LoVo (cell line): ENCODE measurements at regions not wholly inside any gene's neighbourhood (a gene's known extent, or its start where the extent isn't known, plus 50 kb on each side); places are given as distances from the start of the nearest gene placed in this dataset.
"Not testable (repeated sequence)": the region's sequence is repeated elsewhere in the genome, so short reads cannot be mapped to it uniquely, and the experiment has no call there.

Experiments
- DNase-seq: peaks from one replicate; pipeline ENCODE4 v3.0.0-alpha.2; 2016; ENCODE audit warnings: low spot score

DNA sequence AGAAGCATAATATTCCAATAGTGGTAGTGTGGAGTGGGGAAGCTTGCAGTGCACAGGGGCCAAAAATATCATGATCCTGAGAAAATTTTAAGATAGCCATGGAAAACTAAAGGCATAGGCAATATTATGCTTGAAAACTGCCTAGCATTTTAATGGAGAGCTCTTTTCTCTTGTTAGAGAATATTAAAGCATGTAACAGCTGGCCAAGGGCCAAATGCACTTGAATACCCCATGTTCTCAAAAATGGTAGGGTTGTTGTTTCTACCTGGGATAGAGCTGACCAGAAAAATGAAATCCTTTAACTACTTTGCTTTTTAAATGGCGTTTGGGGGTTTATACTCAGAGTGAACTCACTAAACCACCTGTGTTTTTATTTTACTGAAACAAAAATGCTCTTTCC, 739.6 kb upstream of the SLIT2 start:
- no peak for DNase-seq

DNA sequence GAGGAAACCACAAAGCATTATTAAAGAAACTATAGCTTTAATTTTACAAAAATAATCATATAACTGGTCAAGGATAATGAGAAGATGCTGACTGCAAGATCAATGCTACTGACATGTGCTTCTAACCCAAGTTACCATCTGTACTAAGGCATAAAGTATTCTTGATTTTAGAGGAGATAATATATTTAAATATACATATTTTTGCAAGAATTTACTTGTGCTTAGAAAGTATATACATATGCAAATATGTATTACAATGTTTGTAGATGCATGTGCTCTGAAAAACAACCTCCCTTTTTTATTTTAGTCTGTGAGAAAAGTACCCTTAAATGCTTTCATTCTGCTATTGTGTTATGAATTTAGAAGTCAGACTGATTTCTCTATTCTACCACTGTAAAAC, 740.7 kb upstream of the SLIT2 start:
- no peak for DNase-seq

DNA sequence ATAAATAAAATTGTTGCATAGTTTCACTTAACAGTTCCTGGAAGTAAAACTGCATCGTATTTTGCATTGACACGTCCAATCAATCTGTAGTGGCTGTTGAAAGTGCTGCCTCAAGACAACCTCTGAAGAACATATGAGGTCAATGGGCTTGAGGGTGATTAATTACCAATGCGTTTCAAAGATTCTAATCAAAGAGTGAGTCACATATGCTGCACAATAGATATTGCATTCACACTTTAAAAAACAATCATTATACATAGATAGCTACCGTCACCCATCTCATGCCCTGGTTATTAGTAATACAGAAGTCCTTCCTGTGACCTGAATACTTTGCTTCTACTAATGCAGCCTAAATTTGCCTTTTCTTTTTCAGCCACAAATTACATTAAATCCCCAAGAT, 743.3 kb upstream of the SLIT2 start:
- DNase-seq = no peak

DNA sequence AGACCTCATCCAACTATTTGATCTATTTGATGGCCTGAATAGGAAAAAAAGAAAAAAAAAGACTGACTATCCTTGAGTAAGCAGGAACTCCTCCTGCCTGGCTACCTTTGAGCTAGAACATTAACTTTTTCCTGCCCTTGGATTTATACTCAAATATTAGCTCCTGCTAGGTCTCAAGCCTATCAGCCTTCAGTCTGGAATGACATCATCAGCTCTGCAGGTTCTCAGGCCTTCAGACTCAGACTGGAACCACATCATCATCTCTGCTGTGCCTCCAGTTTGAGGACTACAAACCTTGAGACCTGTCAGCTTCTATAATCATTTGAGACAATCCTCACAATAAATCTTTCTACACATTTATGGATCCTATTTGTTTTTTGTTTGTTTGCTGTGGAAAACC, 754.0 kb upstream of the SLIT2 start:
- DNase-seq = no peak

DNA sequence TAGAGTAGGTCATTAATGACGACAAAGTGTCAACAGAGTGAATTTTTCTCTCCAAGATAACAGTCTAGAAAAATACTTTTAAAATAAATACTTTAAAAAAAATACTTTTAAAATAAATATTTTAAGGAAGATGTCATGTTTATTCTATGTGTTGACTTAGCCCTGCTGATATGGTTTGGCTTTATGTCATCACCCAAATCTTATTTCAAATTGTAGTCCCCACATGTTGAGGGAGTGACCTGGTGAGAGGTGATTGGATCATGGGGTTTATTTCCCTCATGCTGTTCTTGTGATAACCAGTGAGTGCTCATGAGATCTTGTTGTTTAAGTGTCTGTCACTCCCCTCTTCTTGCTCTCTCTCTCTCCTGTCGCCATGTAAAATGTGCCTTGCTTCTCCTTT, 754.9 kb upstream of the SLIT2 start:
- DNase-seq = no peak

DNA sequence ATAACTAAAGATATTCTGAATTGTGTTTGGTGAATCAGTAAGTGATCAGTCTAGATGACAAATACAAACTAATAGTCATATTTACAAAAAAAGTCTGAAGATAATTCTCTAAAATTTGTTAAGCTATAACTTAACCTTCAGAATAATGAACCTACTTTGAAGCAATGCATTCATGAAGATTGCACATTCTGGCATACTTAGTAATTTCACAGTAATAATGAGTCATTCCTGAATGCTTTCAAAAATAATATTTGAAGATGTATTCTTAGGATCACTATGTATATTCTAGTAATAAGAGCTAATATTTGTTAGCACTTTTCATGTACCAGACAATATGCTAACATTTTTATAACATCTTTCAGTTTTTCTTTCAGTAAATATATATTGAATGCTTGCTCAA, 756.7 kb upstream of the SLIT2 start:
- no peak for DNase-seq

DNA sequence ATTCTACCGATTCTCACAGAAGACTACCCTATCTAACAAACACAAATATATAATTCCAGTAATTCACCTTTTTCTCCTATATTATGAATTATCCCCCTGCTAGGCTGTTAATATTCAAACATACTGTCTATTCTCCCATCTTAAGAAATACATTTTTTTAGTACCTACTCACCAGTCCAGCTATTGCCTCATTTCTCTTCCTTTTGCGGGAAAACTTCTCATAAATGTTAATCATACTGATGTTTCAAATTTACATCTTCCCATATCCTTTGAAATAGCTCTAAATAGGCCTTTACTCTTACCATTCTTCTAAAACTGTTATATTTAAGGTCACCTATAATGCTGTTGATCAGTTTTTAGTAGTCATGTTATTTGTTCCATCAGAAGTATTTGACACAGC, 759.1 kb upstream of the SLIT2 start:
- DNase-seq = no peak

DNA sequence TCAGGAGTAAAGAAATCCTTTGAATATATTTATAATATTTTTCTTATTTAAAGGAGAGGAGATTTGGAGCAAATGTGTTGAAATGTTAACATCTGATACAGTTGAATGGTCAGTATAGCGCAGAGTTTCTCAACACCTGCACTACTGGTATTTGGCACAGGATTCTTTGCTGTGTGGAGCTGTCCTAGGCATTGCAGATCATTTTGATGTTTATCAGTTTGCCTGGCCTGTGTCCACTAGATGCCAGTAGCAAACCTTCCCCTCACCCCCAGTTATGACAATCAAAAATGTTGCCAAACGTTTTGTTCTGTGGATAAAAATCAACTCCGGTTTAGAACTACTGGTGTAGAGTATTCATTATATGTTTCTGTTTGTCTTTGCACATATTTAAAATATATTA, 765.3 kb upstream of the SLIT2 start:
- no peak for DNase-seq

DNA sequence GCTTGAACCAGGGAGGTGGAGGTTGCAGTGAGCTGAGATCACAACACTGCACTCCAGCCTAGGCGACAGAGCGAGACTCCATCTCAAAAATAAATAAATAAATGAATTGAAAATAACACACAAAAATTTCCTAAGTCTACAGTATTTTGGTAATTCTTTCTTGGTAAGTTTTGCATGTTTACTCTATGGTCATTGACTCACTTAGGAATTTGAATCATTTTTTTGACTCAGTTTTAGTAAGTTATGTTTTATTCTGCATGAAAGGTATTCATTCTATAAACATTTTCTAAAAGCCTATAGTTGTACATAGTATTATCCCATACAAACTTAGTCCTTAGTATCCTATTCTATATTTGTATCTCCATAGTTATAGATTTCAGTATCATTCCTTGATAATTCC, 772.9 kb upstream of the SLIT2 start:
- DNase-seq = no peak

DNA sequence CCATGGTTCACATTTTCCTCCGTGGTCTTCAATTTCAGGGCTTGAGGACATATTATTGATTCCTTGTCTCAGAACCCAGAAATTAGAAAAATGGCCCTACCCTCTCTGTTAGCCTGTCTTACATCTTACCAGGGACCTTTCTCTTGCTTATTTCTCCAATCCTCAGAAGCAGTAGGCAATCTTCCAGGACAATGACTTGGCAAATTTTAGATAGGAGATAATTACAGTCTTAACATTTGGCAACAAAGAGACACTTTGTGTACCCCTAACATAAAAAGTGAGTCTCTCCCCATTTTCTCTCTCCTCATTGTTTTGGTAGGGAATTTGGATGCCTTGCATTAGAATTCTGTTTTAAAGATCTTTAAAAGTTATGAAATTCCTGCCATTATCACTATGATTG, 778.1 kb upstream of the SLIT2 start:
- no peak for DNase-seq

DNA sequence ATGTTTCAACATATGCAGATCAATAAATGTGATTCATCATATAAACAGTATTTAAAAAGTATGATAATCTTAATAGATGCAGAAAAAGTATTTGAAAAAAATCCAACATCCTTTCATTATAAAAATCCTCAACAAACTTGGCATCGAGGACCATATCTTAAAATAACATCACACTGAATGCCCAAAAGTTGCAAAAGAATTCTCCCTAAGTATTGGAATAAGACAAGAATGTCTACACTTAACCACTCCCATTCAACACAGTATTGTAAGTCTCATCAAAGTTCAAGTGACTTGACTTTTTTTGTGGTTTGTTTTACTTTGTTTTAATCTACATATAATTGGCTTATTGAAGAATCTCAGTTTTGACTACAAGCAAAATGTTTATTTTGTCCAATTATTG, 779.0 kb upstream of the SLIT2 start:
- no peak for DNase-seq

DNA sequence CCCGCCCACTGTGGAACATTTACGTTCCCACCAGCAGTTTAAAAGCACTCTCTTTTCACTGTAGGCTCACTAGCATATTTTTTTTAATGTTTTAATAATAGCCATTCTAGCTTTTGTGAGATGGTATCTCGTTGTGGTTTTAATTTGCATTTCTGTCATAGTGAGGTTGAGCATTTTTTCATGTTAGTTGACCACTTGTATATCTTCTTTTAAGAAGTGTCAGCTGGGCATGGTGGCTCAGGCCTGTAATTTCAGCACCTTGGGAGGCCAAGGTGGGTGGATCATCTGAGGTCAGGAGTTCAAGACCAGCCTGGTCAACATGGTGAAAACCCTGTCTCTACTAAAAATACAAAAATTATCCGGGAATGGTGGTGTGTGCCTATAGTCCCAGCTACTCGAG, 781.7 kb upstream of the SLIT2 start:
- not testable (repeated sequence) for DNase-seq

DNA sequence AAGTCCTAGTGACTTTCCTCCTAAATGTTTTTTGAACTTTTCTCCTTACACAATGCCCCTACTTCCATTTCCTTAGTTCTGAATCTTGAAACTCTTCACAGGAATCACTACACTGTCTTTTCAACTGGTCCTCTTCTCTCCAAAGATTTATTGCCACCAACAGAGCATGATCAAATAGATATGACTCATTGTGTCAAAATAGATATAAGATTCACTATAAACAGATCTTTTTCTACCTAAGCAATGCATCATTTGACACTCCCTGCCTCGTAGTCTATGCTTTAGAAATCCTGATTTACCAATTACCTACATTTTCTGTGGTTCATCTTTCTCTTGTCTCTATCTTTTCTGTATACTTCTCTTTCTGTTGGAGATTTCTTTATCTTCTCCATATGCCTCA, 789.6 kb upstream of the SLIT2 start:
- DNase-seq = no peak

DNA sequence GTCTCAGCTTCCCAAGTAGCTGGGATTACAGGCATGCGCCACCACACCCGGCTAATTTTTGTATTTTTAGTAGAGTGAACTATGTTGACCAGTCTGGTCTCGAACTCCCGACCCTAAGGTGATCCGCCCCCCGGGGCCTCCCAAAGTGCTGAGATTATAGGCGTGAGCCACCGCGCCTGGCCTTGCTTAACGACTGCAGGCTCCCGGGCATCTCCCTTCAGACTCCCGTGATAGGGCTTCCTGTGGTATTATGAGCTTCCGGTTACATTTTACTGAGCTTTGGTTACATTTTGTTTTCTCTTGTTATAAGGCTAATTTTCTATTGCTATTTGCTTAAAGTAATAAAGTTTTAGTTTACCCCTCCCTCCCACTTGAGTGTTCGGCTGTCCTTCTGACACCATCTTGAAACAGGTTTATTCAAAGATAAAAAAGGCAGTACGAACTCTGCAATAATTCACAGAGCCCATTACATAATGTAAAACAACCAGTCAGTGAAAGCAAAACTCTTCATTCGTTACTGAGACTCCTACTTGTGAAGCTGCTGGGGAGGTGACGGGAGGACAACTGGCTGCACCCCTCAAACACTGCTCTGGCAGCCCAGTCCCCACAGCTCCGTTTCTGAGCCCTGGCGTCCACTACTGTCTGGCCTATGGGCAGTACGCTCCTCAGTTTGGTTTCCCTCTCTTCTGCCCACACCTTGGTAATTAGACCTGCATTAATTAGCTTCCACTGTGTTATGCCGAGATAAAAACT, 795.7 kb upstream of the SLIT2 start:
- no peak for DNase-seq

DNA sequence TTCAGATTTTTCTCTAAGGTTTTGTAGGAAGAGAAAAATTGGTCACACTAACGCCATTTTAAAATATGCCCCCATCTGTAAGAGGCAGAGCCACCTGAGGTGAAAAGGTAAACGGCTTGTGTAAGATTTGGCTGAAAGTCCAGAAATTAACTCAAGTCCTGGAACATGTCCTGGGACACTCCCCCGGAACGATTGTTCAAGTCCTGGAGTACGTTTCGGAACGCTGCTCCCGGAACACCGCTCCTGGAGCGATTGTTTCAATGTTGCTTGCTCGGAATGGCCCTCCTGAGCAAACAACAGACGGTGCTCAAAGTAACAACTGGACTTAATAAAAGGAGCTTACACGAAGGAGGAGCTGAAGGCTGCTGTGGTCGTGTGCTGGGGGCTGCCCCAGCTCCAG, 796.5 kb upstream of the SLIT2 start:
- DNase-seq = no peak

DNA sequence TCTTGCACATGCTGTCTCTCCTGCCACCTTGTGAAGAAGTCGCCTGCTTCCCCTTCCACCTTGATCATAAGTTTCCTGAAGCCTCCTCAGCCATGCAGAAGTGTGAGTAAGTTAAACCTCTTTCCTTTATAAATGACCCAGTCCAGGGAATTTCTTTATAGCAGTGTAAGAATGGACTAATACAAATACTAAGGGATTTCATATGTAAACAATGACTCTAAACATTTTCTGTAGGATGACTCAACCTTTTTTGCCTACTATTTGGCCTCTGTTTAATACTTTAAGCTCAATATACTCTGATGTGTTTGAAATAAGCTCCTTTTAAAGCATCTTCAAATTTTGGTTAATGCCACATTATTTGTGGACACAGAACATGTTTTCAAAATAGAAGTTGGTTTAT, 813.5 kb upstream of the SLIT2 start:
- DNase-seq = no peak

DNA sequence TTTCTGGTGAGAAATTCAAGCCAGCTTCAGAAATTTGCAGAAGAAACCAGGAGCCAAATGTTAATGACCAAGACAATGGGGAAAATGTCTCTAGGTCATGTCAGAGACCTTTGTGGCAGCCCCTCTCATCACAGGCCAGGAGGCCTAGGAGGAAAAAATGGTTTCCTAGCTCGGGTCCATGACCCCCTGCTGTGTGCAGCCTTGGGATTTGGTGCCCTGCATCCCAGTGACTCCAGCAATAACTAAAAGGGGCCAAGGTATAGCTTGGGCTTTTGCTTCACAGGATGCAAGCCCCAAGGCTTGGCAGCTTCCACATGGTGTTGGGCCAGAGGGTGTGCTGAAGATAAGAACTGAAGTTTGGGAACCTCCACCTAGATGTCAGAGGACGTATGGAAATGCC, 814.7 kb upstream of the SLIT2 start:
- no peak for DNase-seq

DNA sequence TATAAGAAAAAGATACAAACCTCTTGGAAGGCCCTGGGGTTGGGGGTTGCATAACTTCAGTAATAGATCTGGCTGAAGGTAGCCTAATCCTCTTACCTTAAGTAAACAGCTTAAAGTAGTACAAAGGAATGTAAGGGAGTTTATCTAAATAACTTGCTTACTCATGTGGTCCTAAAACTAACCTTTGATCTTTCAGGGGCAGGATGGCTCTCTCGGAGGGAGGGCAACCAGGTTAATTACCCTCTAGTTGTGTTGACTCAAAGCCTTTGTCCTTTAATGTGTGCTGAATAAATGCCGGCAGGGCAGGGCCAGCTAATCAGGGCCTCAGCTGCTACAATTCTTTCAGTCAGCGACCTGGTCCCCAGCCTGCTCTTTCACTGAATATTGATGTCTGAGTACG, 822.0 kb upstream of the SLIT2 start:
- DNase-seq = peak; percentile 6

DNA sequence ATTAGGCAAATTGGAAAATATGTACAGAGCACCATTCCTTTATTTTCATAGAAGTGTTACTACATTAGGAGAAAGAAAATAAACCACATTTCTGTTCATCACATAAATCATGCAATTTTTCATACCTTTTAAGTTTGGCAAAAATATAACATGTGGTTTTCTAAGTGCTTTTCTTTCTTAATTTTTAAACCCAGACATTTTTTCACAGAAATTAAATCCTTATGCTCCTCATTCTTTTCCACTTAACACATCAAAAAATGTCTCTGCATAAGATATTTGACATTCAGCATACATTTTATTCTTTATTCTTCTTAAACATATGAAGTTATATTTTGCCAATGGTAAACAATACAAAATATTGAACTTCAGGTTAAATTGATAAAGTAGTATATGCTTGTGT, 826.6 kb upstream of the SLIT2 start:
- no peak for DNase-seq

DNA sequence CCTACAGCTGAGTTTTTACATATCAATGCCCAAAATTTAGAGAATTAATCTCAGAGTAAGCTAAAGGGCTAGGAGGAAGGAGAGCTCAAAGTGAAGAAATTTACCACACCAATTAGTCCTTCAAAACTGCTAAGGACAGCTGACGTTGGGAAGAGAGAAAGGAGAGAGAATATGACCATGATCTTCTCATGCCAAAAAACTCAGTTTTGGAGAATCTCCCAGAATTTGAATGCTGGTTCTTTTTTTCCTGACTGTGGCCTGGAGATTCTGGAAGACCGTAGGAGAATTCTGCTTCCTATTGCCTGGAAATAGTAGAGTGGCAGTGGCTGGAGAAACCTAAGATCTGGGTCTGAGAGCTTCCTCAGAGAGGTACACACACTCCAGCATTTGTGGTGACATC, 834.4 kb upstream of the SLIT2 start:
- no peak for DNase-seq

DNA sequence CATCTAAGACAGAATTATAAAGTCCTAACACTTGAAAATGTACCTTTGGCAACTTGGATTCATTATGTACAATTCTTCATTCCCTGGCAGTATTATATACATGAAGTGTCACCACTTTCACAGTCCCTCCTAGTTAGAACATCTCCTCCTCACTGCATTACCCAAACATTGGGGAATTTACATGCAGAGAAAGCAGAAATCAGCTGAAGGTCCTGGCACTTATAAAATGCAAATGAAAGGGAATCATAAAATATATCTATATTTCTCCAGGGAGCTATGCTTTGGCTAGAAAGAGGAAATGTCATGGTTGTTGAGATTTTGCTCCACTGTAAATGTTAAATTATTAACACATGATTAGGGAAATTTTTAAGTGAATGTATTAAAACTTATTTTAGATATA, 835.6 kb upstream of the SLIT2 start:
- no peak for DNase-seq

DNA sequence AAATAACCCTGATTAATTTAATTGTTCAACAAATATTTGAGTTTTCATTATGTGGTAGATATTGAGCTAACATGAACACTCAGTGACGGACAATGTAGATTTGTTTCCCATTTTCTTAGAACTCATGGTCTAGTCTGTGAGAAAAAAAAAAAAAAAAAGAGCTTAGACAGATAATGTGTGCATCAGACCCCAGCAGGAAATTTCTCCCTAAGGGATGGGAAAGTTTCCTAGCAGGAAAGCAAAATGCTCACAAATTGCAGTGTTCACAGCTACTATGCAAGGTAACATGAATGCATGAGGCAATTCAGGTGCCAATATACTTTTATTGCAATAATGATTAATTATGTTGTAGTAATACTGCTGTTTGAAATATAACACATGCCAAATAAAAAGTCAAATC, 843.2 kb upstream of the SLIT2 start:
- no peak for DNase-seq

DNA sequence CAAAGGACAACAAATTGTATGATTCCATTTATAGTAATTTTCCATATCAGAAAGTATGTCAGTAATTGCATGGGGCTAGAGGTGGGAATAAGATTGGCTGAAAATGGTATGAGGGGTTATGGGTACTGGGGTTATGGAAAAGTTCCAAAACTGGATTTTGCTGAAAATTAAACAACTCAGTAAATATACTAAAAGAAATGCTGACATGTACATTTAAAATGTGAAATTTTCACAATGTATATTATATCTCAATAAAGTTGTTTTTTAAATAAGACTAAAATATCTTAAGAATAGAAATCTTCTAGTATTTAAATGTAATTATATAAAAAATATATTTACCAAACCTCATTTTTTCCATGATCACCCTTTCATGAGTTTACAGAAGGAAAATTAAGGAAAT, 844.9 kb upstream of the SLIT2 start:
- no peak for DNase-seq

DNA sequence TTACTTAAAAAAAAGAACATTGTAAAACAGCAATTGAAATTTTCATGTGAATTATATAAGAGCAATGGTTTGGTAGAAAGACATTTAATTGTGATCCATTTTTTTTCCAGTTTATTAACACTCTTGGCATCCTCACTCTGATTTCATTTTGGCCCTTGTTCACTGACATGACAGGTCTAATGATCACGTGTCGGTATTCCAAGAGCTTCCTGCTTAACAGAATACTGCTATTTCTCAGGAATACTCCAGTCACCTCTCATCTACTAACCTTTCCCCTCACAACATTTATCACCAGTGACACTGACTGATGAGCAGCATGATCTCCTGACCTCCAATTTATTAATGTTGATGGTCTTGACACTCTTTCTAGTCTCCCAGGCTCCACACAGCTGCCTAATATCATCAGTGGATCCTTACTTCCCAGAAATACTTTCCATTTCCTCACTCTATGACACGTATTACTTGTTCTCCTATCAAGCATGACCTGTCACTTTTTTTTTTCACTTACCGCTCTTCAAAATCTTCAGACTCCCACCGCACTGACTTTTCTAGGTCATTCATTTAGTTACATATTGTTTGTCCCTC, 847.8 kb upstream of the SLIT2 start:
- DNase-seq = no peak
